Upper lobe of left lung (tissue), 4 donors: ENCODE measurements at regions not wholly inside any gene's neighbourhood (a gene's known extent, or its start where the extent isn't known, plus 50 kb on each side); places are given as distances from the start of the nearest gene placed in this dataset.

Source experiments
- CTCF ChIP-seq, 6 experiments: fragments of 450-650 bp in 4 of 6; fragments of 200-600 bp in 2 of 6; sonication (generic) in 2 of 6; IDR thresholded peaks; one replicate each; pipeline ENCODE4 v1.5.1; 2016 to 2019; ENCODE audit warnings: antibody characterized with exemption in 6 of 6
- POLR2A ChIP-seq, 4 donors: fragments of 450-650 bp; IDR thresholded peaks; one replicate each; pipeline ENCODE4 v1.5.1; 2016 to 2017; ENCODE audit warnings: antibody characterized with exemption in 4 of 4, mild to moderate bottlenecking in 2 of 4
- POLR2AphosphoS5 ChIP-seq, 2 donors: sonication (generic); formaldehyde crosslinking; IDR thresholded peaks; one replicate each; pipeline ENCODE4 v1.5.1; 2017; ENCODE audit warnings: antibody characterized with exemption in 2 of 2

- TF ChIP-seq POLR2AphosphoS5 (IDR thresholded peaks at IDR 0.05) (no peak), CTCF (IDR thresholded peaks at IDR 0.05) (no peak), POLR2A (IDR thresholded peaks at IDR 0.05) (no peak)
Measured at GRCh38 chr1:65077369-65077768, 70.6 kb upstream of the AK4 start.
